PC-9 (cell line): ENCODE measurements at regions not wholly inside any gene's neighbourhood (a gene's known extent, or its start where the extent isn't known, plus 50 kb on each side); places are given as distances from the start of the nearest gene placed in this dataset.

Experiments used
- BruUV-seq: library from RNA; stranded (reverse); fragments of 400-500 nt; replicated peaks from 2 replicates; lab custom pipeline; 2021; lab: Mats Ljungman, UMichigan
- CTCF ChIA-PET: fragments of 300-600 bp; sonication (Branson Sonifier 250); formaldehyde crosslinking; loops from one replicate; lab custom pipeline; 2022; ENCODE audit warnings: antibody characterized with exemption; lab: Charles Lee
- POLR2A ChIA-PET: fragments of 300-600 bp; sonication (Branson Sonifier 250); formaldehyde crosslinking; loops from one replicate; lab custom pipeline; 2022; ENCODE audit warnings: antibody characterized with exemption; ENCODE audit not compliant: unreplicated experiment; lab: Charles Lee
- DNase-seq, 2 experiments: peaks; one replicate each; pipeline versions ENCODE4 v3.0.0 to v3.0.0-alpha.2; 2015 to 2022; ENCODE audit warnings: mixed read lengths in 1 of 2
- H2AFZ ChIP-seq: fragments of 200-600 bp; sonication (generic); 2 replicates; pipeline ENCODE4 v1.8.1; 2017; ENCODE audit warnings: antibody characterized with exemption
- H3F3A ChIP-seq: fragments of 200-600 bp; sonication (generic); 2 replicates; pipeline ENCODE4 v1.8.1; 2017; ENCODE audit warnings: antibody characterized with exemption, mild to moderate bottlenecking, low read depth; ENCODE audit not compliant: insufficient read depth
- H3K27ac ChIP-seq: fragments of 200-600 bp; sonication (generic); 2 replicates; pipeline ENCODE4 v1.6.1; 2016; ENCODE audit warnings: mixed run types
- H3K27me3 ChIP-seq: fragments of 200-600 bp; sonication (generic); 2 replicates; pipeline ENCODE4 v1.6.1; 2016; ENCODE audit warnings: low read depth, mixed run types; ENCODE audit not compliant: insufficient read depth
- H3K36me3 ChIP-seq: fragments of 200-600 bp; sonication (generic); 2 replicates; pipeline ENCODE4 v1.6.1; 2016; ENCODE audit warnings: low read depth, mixed run types
- H3K4me1 ChIP-seq: fragments of 200-600 bp; sonication (generic); replicated peaks from 2 replicates; pipeline ENCODE4 v1.6.1; 2016; ENCODE audit warnings: mixed run types; ENCODE audit not compliant: insufficient read depth
- H3K4me2 ChIP-seq: fragments of 200-600 bp; sonication (generic); 2 replicates; pipeline ENCODE4 v1.6.1; 2017; ENCODE audit warnings: mixed run types
- H3K4me3 ChIP-seq: fragments of 200-600 bp; sonication (generic); 2 replicates; pipeline ENCODE4 v1.6.1; 2016; ENCODE audit warnings: mixed run types
- H3K79me2 ChIP-seq: fragments of 200-600 bp; sonication (generic); 2 replicates; pipeline ENCODE4 v1.6.1; 2017; ENCODE audit warnings: low read depth, mixed run types
- H3K9me2 ChIP-seq: fragments of 200-600 bp; sonication (generic); 2 replicates; pipeline ENCODE4 v1.8.1; 2017; ENCODE audit warnings: mild to moderate bottlenecking; ENCODE audit not compliant: insufficient read depth
- H3K9me3 ChIP-seq: fragments of 200-600 bp; sonication (generic); 2 replicates; pipeline ENCODE4 v1.8.1; 2016; ENCODE audit warnings: low read depth; ENCODE audit not compliant: insufficient read depth
- H4K20me1 ChIP-seq: fragments of 200-600 bp; sonication (generic); 2 replicates; pipeline ENCODE4 v1.8.1; 2017; ENCODE audit not compliant: insufficient read depth
- EZH2 ChIP-seq: fragments of 200-600 bp; sonication (generic); IDR thresholded peaks from 2 replicates; pipeline ENCODE4 v1.8.0; 2017; ENCODE audit warnings: antibody characterized with exemption, low read depth
- intact Hi-C: fragments of 100-400 bp; cut with micrococcal nuclease; formaldehyde crosslinking; loops from one replicate; pipeline ENCODE4 v1.10.0; 2022; ENCODE audit not compliant: unreplicated experiment
- TF ChIP-seq, protein P1 (sequence below): fragments of 200-600 bp; sonication (generic); conservative IDR thresholded peaks from 2 replicates; pipeline ENCODE4 v1.6.1; 2017; ENCODE audit warnings: mixed run types, antibody characterized with exemption, mild to moderate bottlenecking, moderate library complexity

- Histone ChIP-seq H4K20me1 (no peaks in the 10 kb centered on the region), H3K9me2 (no peaks in the 10 kb centered on the region), H2AFZ (no peak overlapping the region), H3K9me3 (no peaks in the 10 kb centered on the region), H3K79me2 (no peaks in the 10 kb centered on the region), H3K27ac (no peak overlapping the region), H3K4me3 (no peak overlapping the region), H3K4me2 (no peak overlapping the region), H3F3A (no peaks in the 10 kb centered on the region), H3K27me3 (peaks cover 87% of the 10 kb centered on the region), H3K4me1 (no peaks in the 10 kb centered on the region), H3K36me3 (no peaks in the 10 kb centered on the region)
- TF ChIP-seq, protein P1, sequence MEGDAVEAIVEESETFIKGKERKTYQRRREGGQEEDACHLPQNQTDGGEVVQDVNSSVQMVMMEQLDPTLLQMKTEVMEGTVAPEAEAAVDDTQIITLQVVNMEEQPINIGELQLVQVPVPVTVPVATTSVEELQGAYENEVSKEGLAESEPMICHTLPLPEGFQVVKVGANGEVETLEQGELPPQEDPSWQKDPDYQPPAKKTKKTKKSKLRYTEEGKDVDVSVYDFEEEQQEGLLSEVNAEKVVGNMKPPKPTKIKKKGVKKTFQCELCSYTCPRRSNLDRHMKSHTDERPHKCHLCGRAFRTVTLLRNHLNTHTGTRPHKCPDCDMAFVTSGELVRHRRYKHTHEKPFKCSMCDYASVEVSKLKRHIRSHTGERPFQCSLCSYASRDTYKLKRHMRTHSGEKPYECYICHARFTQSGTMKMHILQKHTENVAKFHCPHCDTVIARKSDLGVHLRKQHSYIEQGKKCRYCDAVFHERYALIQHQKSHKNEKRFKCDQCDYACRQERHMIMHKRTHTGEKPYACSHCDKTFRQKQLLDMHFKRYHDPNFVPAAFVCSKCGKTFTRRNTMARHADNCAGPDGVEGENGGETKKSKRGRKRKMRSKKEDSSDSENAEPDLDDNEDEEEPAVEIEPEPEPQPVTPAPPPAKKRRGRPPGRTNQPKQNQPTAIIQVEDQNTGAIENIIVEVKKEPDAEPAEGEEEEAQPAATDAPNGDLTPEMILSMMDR, result no peak
- no peak for TF ChIP-seq EZH2
- intact Hi-C loops, result no loop called here
- no TSS peak for BruUV-seq
- CTCF ChIA-PET, result no interaction called here
- DNase-seq, result no peak
- POLR2A ChIA-PET, result no interaction called here
These were observed 833.2 kb downstream of the GALR1 start for GRCh38 chr18:78082816-78083215.

DNA sequence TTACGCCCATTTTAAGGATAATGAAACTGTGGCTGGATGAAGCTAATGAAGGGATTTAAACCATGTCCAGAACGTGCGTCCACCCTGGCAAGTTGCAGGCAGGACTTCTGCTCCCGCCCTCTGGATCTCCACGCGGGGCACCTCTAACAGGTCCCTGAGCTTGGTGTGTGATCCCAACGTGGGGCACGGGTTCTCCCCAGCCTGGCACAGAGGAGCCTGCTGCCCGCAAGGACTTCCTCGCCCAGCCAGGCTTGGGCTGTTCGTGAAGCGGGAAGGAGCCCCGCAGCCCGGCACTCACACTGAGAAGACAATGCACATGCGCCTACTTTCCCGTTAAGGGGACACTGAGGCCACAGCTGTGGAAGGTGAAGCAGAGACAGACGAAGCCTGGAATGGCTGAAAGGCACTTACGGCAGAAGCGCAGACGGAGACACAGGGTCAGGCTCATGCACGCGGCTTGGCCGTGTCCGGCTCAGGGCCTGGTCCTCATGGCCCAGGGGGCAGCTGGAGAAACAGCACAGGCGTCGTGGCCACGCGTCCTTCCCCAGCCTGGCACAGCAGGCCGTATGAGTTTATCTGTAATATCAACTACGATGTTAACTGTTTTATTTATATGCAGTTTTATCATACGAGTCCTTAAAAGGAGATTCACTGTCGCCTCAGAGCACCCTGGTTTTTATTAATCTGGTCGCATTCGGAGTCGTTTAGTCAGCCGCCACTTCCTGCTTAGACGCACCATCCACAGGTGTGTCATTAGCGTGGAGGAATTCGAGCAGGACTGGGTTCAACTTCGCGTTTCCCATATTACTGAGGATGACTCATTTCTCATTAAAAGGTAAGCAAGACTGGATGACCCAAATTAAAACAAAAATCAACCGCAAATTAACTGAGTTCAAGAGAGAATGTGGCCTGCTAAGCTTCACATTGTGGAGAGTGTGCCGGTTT is 835.9 kb downstream of the GALR1 start:
- TF ChIP-seq, protein P1, result no peak
- TF ChIP-seq EZH2, result no peak
- no peak overlapping the region for H2AFZ ChIP-seq
- DNase-seq, result no peak
- intact Hi-C loops, result no loop called here
- no TSS peak for BruUV-seq
- H4K20me1 ChIP-seq, result no peaks in the 10 kb centered on the region
- H3K4me1 ChIP-seq, result no peaks in the 10 kb centered on the region
- no peaks in the 10 kb centered on the region for H3K9me2 ChIP-seq
- H3K27me3 ChIP-seq, result peaks cover 89% of the 10 kb centered on the region
- H3K9me3 ChIP-seq, result no peaks in the 10 kb centered on the region
- H3K27ac ChIP-seq, result no peak overlapping the region
- H3F3A ChIP-seq, result no peaks in the 10 kb centered on the region
- no peak overlapping the region for H3K4me2 ChIP-seq
- H3K79me2 ChIP-seq, result no peaks in the 10 kb centered on the region
- H3K4me3 ChIP-seq, result no peak overlapping the region
- ChIA-PET POLR2A (no interaction called here), CTCF (no interaction called here)
- no peaks in the 10 kb centered on the region for H3K36me3 ChIP-seq

- H3K4me1 ChIP-seq, result no peaks in the 10 kb centered on the region
- no peaks in the 10 kb centered on the region for H3K9me2 ChIP-seq
- no peaks in the 10 kb centered on the region for H3K9me3 ChIP-seq
- DNase-seq, result no peak
- no peak overlapping the region for H3K4me3 ChIP-seq
- no peak overlapping the region for H3K27ac ChIP-seq
- BruUV-seq, result no TSS peak
- no peaks in the 10 kb centered on the region for H4K20me1 ChIP-seq
- H3K79me2 ChIP-seq, result no peaks in the 10 kb centered on the region
- ChIA-PET POLR2A (no interaction called here), CTCF (no interaction called here)
- no peak overlapping the region for H3K4me2 ChIP-seq
- H3K27me3 ChIP-seq, result peaks cover 81% of the 10 kb centered on the region
- H2AFZ ChIP-seq, result no peak overlapping the region
- TF ChIP-seq EZH2, result no peak
- TF ChIP-seq, protein P1, result no peak
- intact Hi-C loops, result no loop called here
- H3K36me3 ChIP-seq, result no peaks in the 10 kb centered on the region
- H3F3A ChIP-seq, result no peaks in the 10 kb centered on the region
These were observed 837.3 kb downstream of the GALR1 start for GRCh38 chr18:78086931-78087330.
